GM21528 (cell line): ENCODE measurements at regions not wholly inside any gene's neighbourhood (a gene's known extent, or its start where the extent isn't known, plus 50 kb on each side); places are given as distances from the start of the nearest gene placed in this dataset.
A peak's percentile ranks its signal among the peaks of the same experiment; 100 is the strongest.
"Not testable (repeated sequence)": the region's sequence is repeated elsewhere in the genome, so short reads cannot be mapped to it uniquely, and the experiment has no call there.

ENCODE experiments used
- ATAC-seq: cut with Tn5 transposase; IDR thresholded peaks from one replicate; pipeline ENCODE4 v1.9.1; 2021; ENCODE audit warnings: mild to moderate bottlenecking, moderate library complexity; ENCODE audit not compliant: unreplicated experiment, low FRiP score

- ATAC-seq: no peak
These were observed 294.9 kb upstream of the MKLN1 start for GRCh38 chr7:131032786-131033185.

- no peak for ATAC-seq
These were observed 293.4 kb upstream of the MKLN1 start for GRCh38 chr7:131034166-131034881.

DNA sequence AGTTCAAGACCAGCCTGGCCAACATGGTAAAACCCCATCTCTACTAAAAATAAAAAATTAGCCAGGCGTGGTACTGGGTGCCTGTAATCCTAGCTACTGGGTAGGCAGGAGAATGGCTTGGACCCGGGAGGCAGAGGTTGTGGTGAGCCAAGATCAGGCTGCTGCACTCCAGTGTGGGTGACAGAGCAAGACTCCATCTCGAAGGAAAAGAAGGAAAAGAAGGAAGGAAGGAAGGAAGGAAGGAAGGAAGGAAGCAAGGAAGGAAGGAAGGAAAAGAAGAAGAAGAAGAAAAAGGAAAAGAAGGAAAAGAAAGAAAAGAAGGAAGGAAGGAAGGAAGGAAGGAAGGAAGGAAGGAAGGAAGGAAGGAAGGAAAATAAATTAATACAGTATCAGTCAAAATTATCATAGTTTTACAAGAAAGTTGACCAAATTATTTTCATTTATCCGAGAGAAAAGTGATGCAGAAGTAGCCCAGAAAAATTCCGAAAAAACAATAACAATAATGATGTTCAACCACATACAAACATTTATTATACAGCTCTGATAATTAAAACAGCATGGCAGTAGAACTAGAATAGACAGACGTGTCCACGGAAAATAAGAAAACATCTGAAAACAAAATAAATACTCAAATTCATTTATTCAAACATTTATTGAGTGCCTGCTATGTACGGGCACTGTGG, 292.4 kb upstream of the MKLN1 start:
- ATAC-seq: no peak

GRCh38 chr7:131038153-131038552, 289.5 kb upstream of the MKLN1 start:
- no peak for ATAC-seq

GRCh38 chr7:131039355-131039762, 288.3 kb upstream of the MKLN1 start:
- no peak for ATAC-seq

- no peak for ATAC-seq
These were observed 287.8 kb upstream of the MKLN1 start for GRCh38 chr7:131039836-131040235.

DNA sequence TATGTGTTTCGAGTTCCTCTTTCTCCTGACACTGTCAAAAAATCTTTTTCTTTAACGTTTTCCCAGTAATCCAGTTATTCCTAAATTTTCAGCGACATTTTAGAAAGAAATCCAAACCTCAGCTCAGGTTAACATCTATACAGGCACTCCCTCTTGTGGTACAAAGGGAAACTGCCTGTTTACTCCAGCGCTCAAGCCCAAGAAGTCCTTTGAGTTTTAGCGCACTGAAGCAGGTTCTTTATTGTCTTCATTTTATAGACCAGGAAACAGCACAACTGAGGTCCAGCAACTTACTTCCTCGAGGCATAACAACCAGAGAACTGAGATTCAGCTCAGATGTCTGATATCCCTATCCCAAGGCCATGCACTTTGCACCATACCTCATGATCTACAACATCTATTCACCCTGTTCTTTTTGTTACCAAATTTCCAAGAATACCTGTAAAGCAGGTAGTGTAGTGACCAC, 287.2 kb upstream of the MKLN1 start:
- ATAC-seq: no peak

- not testable (repeated sequence) for ATAC-seq
These were observed 286.5 kb upstream of the MKLN1 start for GRCh38 chr7:131041012-131041695.

DNA sequence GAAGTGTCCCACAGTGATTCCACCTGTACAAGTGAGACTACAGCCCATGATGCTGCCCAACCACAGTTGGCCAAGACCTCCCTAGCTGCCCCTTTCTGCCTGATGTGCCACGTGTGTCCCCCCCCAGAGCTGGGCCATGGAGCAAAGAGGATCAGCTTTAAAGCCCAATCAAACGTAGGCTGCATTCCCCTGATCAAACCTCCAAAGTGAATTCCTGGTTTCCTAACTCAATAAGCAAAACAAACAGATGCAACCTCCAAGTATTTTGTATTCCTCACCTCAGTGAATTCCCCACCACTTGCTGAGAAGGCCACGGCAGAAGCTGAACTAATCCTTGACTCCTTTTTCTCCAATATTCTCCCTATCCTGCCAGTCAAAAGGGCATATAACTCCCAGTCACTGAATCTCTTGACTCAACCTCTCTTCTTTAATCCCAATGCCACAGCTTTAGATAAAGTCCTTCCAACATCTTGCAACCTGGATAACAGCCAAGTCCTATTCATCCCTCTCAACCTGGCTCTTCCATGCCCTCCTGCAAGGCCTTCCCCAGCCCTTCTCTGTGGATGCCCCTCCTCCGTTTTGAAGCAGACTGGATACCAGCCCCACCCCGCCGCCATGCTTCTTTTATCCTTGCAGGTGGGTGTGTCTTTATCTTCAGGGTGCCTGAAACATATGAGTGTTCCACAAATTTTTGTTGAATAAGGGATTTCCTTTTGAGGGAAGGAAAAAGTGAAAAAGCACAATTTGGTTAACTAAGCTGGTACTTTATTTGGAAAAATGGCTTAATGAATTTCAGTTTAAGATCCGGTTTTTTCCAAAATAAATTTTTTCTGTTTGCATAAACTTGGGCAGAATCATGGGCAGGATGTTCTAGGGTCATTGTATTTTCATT, 285.2 kb upstream of the MKLN1 start:
- no peak for ATAC-seq

DNA sequence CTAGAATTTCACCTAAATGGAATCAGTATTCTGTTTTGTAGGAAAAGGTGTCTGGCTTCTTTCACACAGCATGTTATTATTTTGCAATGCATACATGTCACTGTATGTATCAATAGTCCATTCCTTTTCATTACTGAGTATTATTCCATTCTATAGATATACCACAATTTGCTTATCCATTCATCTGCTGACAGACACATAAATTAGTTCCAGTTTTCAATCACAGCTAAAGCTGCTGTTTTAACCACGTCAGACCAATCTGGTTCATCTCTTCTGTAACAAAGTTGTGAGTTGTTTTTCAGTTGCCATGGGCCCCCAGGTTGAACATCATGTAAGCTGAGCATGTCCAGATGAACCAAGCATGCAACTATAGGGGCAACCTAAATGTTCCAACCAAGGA, 282.1 kb upstream of the MKLN1 start:
- ATAC-seq: no peak

DNA sequence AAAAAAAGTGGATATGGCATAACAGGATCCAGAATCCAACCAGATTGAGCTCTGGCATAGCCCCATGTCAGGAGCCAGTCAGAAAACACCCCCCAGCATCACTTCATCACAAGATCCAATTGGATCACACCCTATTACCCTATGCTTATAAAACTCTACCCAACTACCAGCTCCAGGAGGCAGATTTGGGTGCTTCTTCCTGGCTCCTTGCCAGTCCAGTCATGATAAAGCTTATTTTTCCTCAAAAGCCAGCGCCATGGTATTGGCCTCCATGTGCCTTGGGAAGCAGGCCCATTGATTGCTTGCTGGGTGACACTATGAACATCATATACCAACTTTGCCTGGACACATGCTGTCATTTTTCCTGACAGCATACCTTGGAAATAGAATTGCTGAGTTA, 281.4 kb upstream of the MKLN1 start:
- no peak for ATAC-seq

DNA sequence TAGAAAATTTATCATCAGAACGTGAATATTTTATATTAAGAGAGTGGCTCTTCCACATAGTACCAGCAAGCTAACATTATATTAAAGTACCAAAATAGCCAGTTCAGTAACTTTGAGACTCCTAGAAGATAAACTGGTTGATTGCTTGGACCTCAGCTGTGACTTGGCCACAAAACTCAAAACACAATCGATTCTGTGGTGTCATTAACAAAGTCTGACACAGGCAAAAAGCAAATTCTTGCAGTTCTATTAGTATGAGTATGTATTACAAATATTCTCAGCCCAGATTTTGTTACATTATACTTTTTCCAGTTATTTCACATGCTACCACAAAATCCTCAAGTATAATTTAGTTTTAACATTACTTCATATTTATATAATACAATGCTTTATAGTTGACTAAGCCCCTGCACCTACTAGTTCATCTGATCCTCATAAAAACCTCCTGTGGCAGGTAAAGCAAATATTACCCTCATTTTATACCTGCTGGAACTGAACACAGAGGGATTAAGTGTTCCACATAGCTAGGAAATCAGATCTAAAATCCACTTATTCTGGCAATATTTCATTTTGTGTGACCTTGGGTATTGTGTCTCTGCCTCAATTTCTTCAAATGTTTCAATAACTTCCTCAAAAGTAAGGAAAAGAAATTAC, 279.9 kb upstream of the MKLN1 start:
- no peak for ATAC-seq

GRCh38 chr7:131051304-131051703, 276.4 kb upstream of the MKLN1 start:
- no peak for ATAC-seq

- no peak for ATAC-seq
These were observed 275.3 kb upstream of the MKLN1 start for GRCh38 chr7:131052285-131052904.

DNA sequence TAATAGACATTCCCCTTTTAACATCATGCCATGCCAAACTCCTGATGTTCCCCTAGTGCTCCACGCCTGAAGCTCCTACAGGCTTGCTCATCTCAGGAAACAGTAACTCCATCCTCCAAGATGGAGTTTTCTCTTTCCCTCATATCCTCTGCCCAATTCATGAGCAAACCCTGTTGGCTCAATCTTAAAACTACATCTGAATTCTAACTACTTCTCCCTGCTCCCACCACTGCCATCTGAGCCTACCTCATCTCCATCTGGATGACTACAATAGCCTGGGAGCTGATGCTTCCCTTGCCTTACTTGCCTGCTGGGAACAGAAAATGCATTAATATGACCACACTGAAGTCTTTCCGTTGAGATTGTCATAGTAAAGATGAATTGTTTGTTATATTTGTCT, 271.7 kb upstream of the MKLN1 start:
- no peak for ATAC-seq

DNA sequence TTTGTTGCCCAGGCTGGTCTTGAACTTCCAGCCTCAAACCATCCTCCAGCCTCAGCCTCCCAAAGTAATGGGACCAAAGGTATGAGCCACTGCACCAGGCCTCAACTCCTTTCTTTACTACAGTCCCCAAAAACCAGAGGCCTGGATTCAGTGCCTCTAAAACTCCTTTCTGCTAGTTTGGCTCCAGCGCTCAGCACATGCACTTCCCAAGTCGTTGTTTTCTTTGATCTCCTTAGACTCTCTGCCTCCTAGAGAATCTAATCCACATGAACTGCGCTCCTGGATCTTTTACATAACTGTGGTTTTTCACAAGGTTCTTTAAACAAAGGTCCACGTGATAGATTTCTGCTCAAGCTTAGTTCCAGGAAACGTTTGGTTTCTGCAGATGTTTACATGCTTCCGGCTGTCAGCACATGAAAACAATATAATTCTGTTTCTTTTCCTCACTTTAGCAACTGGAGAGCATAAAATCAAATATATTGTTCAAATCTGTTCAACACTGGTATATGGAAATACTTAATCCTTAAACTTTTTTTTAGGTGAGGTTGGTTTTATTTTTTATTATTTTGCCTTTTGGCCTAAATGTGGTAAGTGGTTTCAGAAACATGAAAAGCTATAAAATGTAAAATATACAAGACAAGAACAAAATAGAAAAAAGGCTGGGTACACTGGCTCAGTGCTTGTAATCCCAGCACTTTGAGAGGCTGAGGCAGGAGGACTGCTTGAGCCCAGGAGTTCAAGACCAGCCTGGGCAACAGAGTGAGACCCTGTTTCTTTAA, 270.5 kb upstream of the MKLN1 start:
- peak; percentile 70 for ATAC-seq

DNA sequence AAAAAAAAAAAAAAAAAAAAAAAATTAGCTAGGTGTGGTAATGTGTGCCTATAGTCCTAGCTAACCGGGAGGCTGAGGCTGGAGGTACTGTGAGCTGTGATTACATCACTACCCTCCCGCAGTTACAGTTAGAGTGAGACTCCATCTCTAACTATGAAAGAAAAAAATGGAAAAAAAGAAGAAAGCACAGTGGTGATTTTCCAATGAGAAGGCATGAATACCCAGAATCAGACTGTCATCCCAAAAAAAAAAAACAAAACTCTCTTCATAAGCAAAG, 269.9 kb upstream of the MKLN1 start:
- ATAC-seq: peak; percentile 28

- ATAC-seq: not testable (repeated sequence)
These were observed 269.0 kb upstream of the MKLN1 start for GRCh38 chr7:131058561-131059288.
